Smooth muscle cell (in vitro differentiated cells): ENCODE measurements at regions not wholly inside any gene's neighbourhood (a gene's known extent, or its start where the extent isn't known, plus 50 kb on each side); places are given as distances from the start of the nearest gene placed in this dataset.

ENCODE experiments used
- DNase-seq: peaks from one replicate; lab custom pipeline; 2025; ENCODE audit not compliant: unreplicated experiment; lab: John Stamatoyannopoulos, UW
- H2AFZ ChIP-seq: fragments of 200-600 bp; sonication (generic); 2 replicates; pipeline ENCODE4 v1.6.0; 2016; ENCODE audit warnings: antibody characterized with exemption, low read depth, mild to moderate bottlenecking
- H3F3A ChIP-seq: fragments of 200-600 bp; sonication (generic); 2 replicates; pipeline ENCODE4 v1.6.0; 2017; ENCODE audit warnings: antibody characterized with exemption, low read depth
- H3K27ac ChIP-seq: fragments of 200-600 bp; sonication (generic); 2 replicates; pipeline ENCODE4 v1.5.1; 2016; ENCODE audit warnings: low read depth, mild to moderate bottlenecking
- H3K27me3 ChIP-seq: fragments of 200-600 bp; sonication (generic); 2 replicates; pipeline ENCODE4 v1.6.1; 2016; ENCODE audit warnings: low read depth, mild to moderate bottlenecking
- H3K36me3 ChIP-seq: fragments of 200-600 bp; sonication (generic); 2 replicates; pipeline ENCODE4 v1.5.1; 2016; ENCODE audit warnings: low read depth
- H3K4me1 ChIP-seq: fragments of 200-600 bp; sonication (generic); 2 replicates; pipeline ENCODE4 v1.5.1; 2016; ENCODE audit warnings: low read depth
- H3K4me2 ChIP-seq: fragments of 200-600 bp; sonication (generic); 2 replicates; pipeline ENCODE4 v1.6.0; 2016; ENCODE audit warnings: mild to moderate bottlenecking
- H3K4me3 ChIP-seq: fragments of 200-600 bp; sonication (generic); 2 replicates; pipeline ENCODE4 v1.5.1; 2016; ENCODE audit warnings: mild to moderate bottlenecking
- H3K79me2 ChIP-seq: fragments of 200-600 bp; sonication (generic); 2 replicates; pipeline ENCODE4 v1.6.0; 2016; ENCODE audit warnings: low read depth, mild to moderate bottlenecking
- H3K9ac ChIP-seq: fragments of 200-600 bp; sonication (generic); 2 replicates; pipeline ENCODE4 v1.6.0; 2016; ENCODE audit warnings: low read depth
- H3K9me3 ChIP-seq: fragments of 200-600 bp; sonication (generic); replicated peaks from 2 replicates; pipeline ENCODE4 v1.5.1; 2016; ENCODE audit warnings: low read depth
- H4K20me1 ChIP-seq: fragments of 200-600 bp; sonication (generic); 2 replicates; pipeline ENCODE4 v1.6.0; 2016; ENCODE audit warnings: low read depth
- CTCF ChIP-seq: fragments of 200-600 bp; sonication (generic); IDR thresholded peaks from 2 replicates; pipeline ENCODE4 v1.5.1; 2017; ENCODE audit warnings: borderline replicate concordance, mild to moderate bottlenecking, antibody characterized with exemption; ENCODE audit not compliant: insufficient read depth, poor library complexity, severe bottlenecking
- WGBS: methylation state at CpG from one replicate; pipeline ENCODE4 v1.1.7; 2016; ENCODE audit warnings: low lambda C conversion rate; 5-methylcytosine and 5-hydroxymethylcytosine counted together

DNA sequence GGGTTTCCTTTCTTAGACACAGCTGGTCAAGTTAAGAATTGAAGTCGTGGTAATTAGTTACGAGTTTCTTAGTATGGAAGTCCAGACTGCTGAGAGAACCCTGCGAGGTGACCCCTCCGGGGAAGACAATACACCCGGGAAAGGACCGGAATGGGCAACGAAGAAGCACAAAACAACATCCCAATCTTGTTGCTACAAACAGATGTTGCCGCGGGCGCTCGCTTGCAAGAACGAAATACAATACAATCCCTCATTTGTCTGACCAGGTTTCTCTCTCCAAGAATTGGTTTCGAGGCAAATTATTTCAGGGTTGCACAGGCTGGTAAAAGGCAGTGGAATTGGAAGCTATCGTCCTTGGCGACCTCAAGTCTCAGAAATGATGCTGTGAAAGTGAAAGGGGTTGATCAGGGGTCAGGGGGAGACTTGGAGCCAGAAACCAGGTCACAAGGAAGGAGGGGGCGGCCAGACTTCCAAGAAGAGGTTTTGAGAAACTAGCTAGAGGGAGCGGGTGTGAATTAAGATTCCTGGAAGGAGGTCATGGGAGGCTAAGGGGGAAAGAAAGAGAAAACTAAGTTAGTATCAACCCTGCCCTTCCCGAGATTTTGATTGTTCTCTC, 401.9 kb downstream of the HRH4 start:
- H3F3A ChIP-seq, result peaks cover 3% of the 10 kb centered on the region
- peak overlapping the region; percentile 90 for H3K27ac ChIP-seq
- DNase-seq, result no peak
- TF ChIP-seq CTCF, result no peak
- H3K79me2 ChIP-seq, result no peaks in the 10 kb centered on the region
- peaks cover 22% of the 10 kb centered on the region for H3K4me1 ChIP-seq
- H3K36me3 ChIP-seq, result no peaks in the 10 kb centered on the region
- peak overlapping the region; percentile 55 for H2AFZ ChIP-seq
- no peaks in the 10 kb centered on the region for H3K27me3 ChIP-seq
- no peak overlapping the region for H3K4me3 ChIP-seq
- 79% methylated on average over 18 of the region's 18 CpGs for WGBS
- H3K9ac ChIP-seq, result no peak overlapping the region
- H3K9me3 ChIP-seq, result no peaks in the 10 kb centered on the region
- no peaks in the 10 kb centered on the region for H4K20me1 ChIP-seq
- H3K4me2 ChIP-seq, result peak overlapping the region; percentile 25

DNA sequence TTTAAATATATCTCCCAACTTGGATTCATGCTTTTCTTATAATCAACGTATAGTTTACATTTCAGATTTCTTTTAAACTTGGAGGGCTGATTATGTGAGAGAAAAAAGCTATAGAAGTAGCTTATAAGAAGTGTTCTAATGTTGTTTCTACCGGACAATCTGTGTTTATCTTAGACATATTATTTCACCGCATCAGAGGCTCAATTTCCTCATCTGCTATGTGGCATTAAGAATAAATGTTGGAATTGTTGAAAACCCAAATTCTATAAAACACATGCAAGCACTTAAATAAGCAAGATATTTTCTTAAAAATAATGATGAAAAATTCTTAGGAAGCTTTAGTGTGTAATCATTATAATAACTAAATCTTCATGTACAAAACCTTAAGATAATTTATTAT, 407.9 kb downstream of the HRH4 start:
- no peaks in the 10 kb centered on the region for H3K9me3 ChIP-seq
- 34% methylated on average over 3 of the region's 3 CpGs for WGBS
- no peak overlapping the region for H3K9ac ChIP-seq
- DNase-seq, result no peak
- no peaks in the 10 kb centered on the region for H3F3A ChIP-seq
- H3K27ac ChIP-seq, result peak overlapping the region; percentile 83
- H3K4me2 ChIP-seq, result peak overlapping the region; percentile 74
- H3K27me3 ChIP-seq, result no peaks in the 10 kb centered on the region
- H3K4me1 ChIP-seq, result peaks cover 16% of the 10 kb centered on the region
- H4K20me1 ChIP-seq, result no peaks in the 10 kb centered on the region
- no peaks in the 10 kb centered on the region for H3K36me3 ChIP-seq
- no peaks in the 10 kb centered on the region for H3K79me2 ChIP-seq
- H3K4me3 ChIP-seq, result no peak overlapping the region
- H2AFZ ChIP-seq, result no peak overlapping the region
- TF ChIP-seq CTCF, result no peak

GRCh38 chr18:24868760-24869237, 408.4 kb downstream of the HRH4 start:
- H3K4me3 ChIP-seq, result no peak overlapping the region
- TF ChIP-seq CTCF, result no peak
- no peak overlapping the region for H2AFZ ChIP-seq
- 5% methylated on average over 4 of the region's 4 CpGs for whole genome bisulfite sequencing
- H4K20me1 ChIP-seq, result no peaks in the 10 kb centered on the region
- peak overlapping the region; percentile 30 for H3K9ac ChIP-seq
- no peaks in the 10 kb centered on the region for H3K36me3 ChIP-seq
- peaks cover 16% of the 10 kb centered on the region for H3K4me1 ChIP-seq
- peak overlapping the region; percentile 83 for H3K27ac ChIP-seq
- H3K9me3 ChIP-seq, result no peaks in the 10 kb centered on the region
- H3K4me2 ChIP-seq, result peak overlapping the region; percentile 74
- no peak for DNase-seq
- H3K79me2 ChIP-seq, result no peaks in the 10 kb centered on the region
- H3F3A ChIP-seq, result no peaks in the 10 kb centered on the region
- H3K27me3 ChIP-seq, result no peaks in the 10 kb centered on the region

DNA sequence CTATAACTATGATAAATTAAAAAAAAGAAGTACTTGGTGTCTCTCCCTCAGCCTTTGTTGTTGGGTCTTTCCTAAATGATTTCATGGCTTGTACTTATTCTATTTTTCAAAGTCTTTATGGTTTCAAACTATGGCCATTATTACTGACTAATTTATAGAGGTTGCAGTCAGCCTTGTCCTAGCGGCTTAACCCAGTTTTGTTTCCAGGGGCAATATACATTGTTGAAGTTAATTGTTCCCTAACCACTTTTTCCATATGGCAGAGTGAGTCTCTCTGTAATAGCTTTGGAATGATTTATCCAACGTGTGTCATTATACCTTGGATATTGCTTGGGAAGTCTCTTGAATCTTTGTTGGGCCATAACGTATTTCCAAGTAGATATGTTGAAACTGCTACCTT, 408.8 kb downstream of the HRH4 start:
- Histone ChIP-seq H3K9me3 (no peaks in the 10 kb centered on the region), H4K20me1 (no peaks in the 10 kb centered on the region), H3K27me3 (no peaks in the 10 kb centered on the region), H3K27ac (peak overlapping the region; percentile 83), H3K4me3 (no peak overlapping the region), H3K36me3 (no peaks in the 10 kb centered on the region), H3K9ac (peak overlapping the region; percentile 30), H3K4me1 (peaks cover 16% of the 10 kb centered on the region), H3K4me2 (peak overlapping the region; percentile 74), H2AFZ (no peak overlapping the region), H3F3A (no peaks in the 10 kb centered on the region), H3K79me2 (no peaks in the 10 kb centered on the region)
- TF ChIP-seq CTCF, result no peak
- no peak for DNase-seq
- 33% methylated on average over 3 of the region's 3 CpGs for WGBS
